ENCODE measurements at regions not wholly inside any gene's neighbourhood (a gene's known extent, or its start where the extent isn't known, plus 50 kb on each side); places are given as distances from the start of the nearest gene placed in this dataset.
"Not testable (repeated sequence)": the region's sequence is repeated elsewhere in the genome, so short reads cannot be mapped to it uniquely, and the experiment has no call there.

- not testable (repeated sequence) for TF ChIP-seq POLR2A (IDR thresholded peaks at IDR 0.05; ENCODE audit: low read depth, low read length); POLR2AphosphoS5 (IDR thresholded peaks at IDR 0.05; ENCODE audit: insufficient read depth, low read depth, low read length); CTCF (IDR thresholded peaks at IDR 0.05; ENCODE audit: extremely low read depth in 1 of 2, insufficient read depth in 1 of 2, low read depth in 1 of 2, low read length in 2 of 2); EZH2 (IDR thresholded peaks at IDR 0.05; ENCODE audit: borderline replicate concordance, low read depth, low read length, severe bottlenecking); MAX (IDR thresholded peaks at IDR 0.05; ENCODE audit: insufficient read depth, insufficient read length); MYC (IDR thresholded peaks at IDR 0.05; ENCODE audit: low read depth, low read length); JUN (IDR thresholded peaks at IDR 0.05; ENCODE audit: borderline replicate concordance, insufficient read depth, insufficient read length, low read depth); FOS (IDR thresholded peaks at IDR 0.05; ENCODE audit: borderline replicate concordance, insufficient read depth, low read length); GATA2 (IDR thresholded peaks at IDR 0.05; ENCODE audit: insufficient read depth, insufficient read length, low read depth, low read length)
These were observed 235.0 kb downstream of the POTED start for GRCh38 chr21:13844574-13844973.

All from endothelial cell of umbilical vein (primary cell).